HL-60 (cell line): ENCODE measurements at regions not wholly inside any gene's neighbourhood (a gene's known extent, or its start where the extent isn't known, plus 50 kb on each side); places are given as distances from the start of the nearest gene placed in this dataset.

Experiments
- DNase-seq, 2 experiments: peaks; one replicate each; pipeline ENCODE4 v3.0.0-alpha.2; 2010 to 2020; ENCODE audit warnings: low read depth in 1 of 2, low spot score in 1 of 2
- H3K27ac ChIP-seq: fragments of 250-450 bp; sonication (Bioruptor Pico); replicated peaks from 2 replicates; pipeline ENCODE4 v1.5.1; 2020; ENCODE audit warnings: mild to moderate bottlenecking, moderate library complexity
- H3K27me3 ChIP-seq: fragments of 250-450 bp; sonication (Bioruptor Pico); 2 replicates; pipeline ENCODE4 v1.5.1; 2021; ENCODE audit warnings: mild to moderate bottlenecking, moderate library complexity; ENCODE audit not compliant: insufficient read depth, poor library complexity, severe bottlenecking
- H3K4me3 ChIP-seq: replicated peaks from 2 replicates; pipeline ENCODE4 v1.5.1; 2011; ENCODE audit warnings: mild to moderate bottlenecking, control low read depth, low read length; ENCODE audit not compliant: insufficient read depth
- CTCF ChIP-seq: IDR thresholded peaks from one replicate; pipeline ENCODE4 v1.5.1; 2011; ENCODE audit warnings: low read length, control low read depth, inconsistent platforms; ENCODE audit not compliant: insufficient read depth
- GABPA ChIP-seq: IDR thresholded peaks from 2 replicates; pipeline ENCODE4 v1.6.1; 2012; ENCODE audit warnings: low read depth
- POLR2AphosphoS5 ChIP-seq: IDR thresholded peaks from 2 replicates; pipeline ENCODE4 v1.6.1; 2012; ENCODE audit warnings: low read depth
- SPI1 ChIP-seq: IDR thresholded peaks from 2 replicates; pipeline ENCODE4 v1.6.1; 2012; ENCODE audit warnings: low read depth, mild to moderate bottlenecking, borderline replicate concordance
- TF ChIP-seq, protein P1 (sequence below): IDR thresholded peaks from 2 replicates; pipeline ENCODE4 v1.6.1; 2012; ENCODE audit warnings: low read depth; ENCODE audit not compliant: insufficient replicate concordance

GRCh38 chr9:12878351-12878978, 103.6 kb downstream of the LURAP1L start:
- Histone ChIP-seq H3K27me3 (no peaks in the 10 kb centered on the region), H3K4me3 (no peak overlapping the region), H3K27ac (no peak overlapping the region)
- DNase-seq, result no peak
- TF ChIP-seq CTCF (no peak), POLR2AphosphoS5 (no peak), SPI1 (no peak), GABPA (no peak)
- TF ChIP-seq, protein P1, sequence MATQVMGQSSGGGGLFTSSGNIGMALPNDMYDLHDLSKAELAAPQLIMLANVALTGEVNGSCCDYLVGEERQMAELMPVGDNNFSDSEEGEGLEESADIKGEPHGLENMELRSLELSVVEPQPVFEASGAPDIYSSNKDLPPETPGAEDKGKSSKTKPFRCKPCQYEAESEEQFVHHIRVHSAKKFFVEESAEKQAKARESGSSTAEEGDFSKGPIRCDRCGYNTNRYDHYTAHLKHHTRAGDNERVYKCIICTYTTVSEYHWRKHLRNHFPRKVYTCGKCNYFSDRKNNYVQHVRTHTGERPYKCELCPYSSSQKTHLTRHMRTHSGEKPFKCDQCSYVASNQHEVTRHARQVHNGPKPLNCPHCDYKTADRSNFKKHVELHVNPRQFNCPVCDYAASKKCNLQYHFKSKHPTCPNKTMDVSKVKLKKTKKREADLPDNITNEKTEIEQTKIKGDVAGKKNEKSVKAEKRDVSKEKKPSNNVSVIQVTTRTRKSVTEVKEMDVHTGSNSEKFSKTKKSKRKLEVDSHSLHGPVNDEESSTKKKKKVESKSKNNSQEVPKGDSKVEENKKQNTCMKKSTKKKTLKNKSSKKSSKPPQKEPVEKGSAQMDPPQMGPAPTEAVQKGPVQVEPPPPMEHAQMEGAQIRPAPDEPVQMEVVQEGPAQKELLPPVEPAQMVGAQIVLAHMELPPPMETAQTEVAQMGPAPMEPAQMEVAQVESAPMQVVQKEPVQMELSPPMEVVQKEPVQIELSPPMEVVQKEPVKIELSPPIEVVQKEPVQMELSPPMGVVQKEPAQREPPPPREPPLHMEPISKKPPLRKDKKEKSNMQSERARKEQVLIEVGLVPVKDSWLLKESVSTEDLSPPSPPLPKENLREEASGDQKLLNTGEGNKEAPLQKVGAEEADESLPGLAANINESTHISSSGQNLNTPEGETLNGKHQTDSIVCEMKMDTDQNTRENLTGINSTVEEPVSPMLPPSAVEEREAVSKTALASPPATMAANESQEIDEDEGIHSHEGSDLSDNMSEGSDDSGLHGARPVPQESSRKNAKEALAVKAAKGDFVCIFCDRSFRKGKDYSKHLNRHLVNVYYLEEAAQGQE, result no peak

DNA sequence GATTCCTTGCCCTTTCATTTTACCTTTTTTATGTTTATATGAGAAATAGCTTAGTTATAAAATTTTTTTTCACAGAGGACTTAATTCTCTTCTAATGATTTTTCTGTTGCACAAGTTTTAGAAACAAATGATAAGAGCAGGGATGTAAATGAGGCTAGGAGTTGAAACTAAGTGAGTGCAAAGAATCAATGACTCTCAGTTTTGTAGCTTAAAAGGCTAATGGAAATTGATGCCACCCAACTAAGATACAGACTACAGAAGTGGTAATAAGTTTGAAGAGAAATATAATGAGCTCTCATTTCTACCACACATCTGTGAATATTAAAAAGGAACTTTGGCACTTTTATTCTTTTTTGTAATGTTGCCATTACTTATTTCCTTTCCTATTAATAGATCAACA, 105.1 kb downstream of the LURAP1L start:
- H3K4me3 ChIP-seq, result no peak overlapping the region
- no peaks in the 10 kb centered on the region for H3K27me3 ChIP-seq
- TF ChIP-seq POLR2AphosphoS5 (no peak), CTCF (no peak), GABPA (no peak)
- TF ChIP-seq, protein P1, result no peak
- no peak overlapping the region for H3K27ac ChIP-seq
- DNase-seq, result no peak

- DNase-seq, result no peak
- H3K4me3 ChIP-seq, result no peak overlapping the region
- no peak overlapping the region for H3K27ac ChIP-seq
- TF ChIP-seq POLR2AphosphoS5, result no peak
- TF ChIP-seq CTCF, result no peak
- TF ChIP-seq GABPA, result no peak
- TF ChIP-seq SPI1, result no peak
- TF ChIP-seq, protein P1, result no peak
- no peaks in the 10 kb centered on the region for H3K27me3 ChIP-seq
These were observed 105.7 kb downstream of the LURAP1L start for GRCh38 chr9:12880406-12881015.
